GM23338 (cell line): ENCODE measurements at regions not wholly inside any gene's neighbourhood (a gene's known extent, or its start where the extent isn't known, plus 50 kb on each side); places are given as distances from the start of the nearest gene placed in this dataset.

Experiments used
- ATAC-seq: fragments of 200-7000 bp; cut with Tn5 transposase; 3 replicates; pipeline ENCODE4 v1.9.1; 2020
- DNase-seq: peaks from one replicate; pipeline ENCODE4 v3.0.0-alpha.2; 2015; ENCODE audit warnings: low spot score
- H2AFZ ChIP-seq: fragments of 200-600 bp; sonication (generic); 2 replicates; pipeline ENCODE4 v1.8.0; 2016; ENCODE audit warnings: antibody characterized with exemption, mild to moderate bottlenecking, moderate library complexity
- H3F3A ChIP-seq: fragments of 200-600 bp; sonication (generic); replicated peaks from 2 replicates; pipeline ENCODE4 v1.8.0; 2017; ENCODE audit warnings: antibody characterized with exemption, mixed run types, low read depth
- H3K27ac ChIP-seq: fragments of 200-600 bp; sonication (generic); 2 replicates; pipeline ENCODE4 v1.6.1; 2016; ENCODE audit warnings: low read depth
- H3K27me3 ChIP-seq: fragments of 200-600 bp; sonication (generic); 2 replicates; pipeline ENCODE4 v1.8.0; 2016; ENCODE audit warnings: mild to moderate bottlenecking, mixed run types, moderate library complexity; ENCODE audit not compliant: insufficient read depth
- H3K36me3 ChIP-seq: fragments of 200-600 bp; sonication (generic); 2 replicates; pipeline ENCODE4 v1.8.0; 2016; ENCODE audit warnings: mild to moderate bottlenecking; ENCODE audit not compliant: insufficient read depth
- H3K4me1 ChIP-seq: fragments of 200-600 bp; sonication (generic); 2 replicates; pipeline ENCODE4 v1.8.0; 2016; ENCODE audit warnings: mild to moderate bottlenecking, moderate library complexity; ENCODE audit not compliant: insufficient read depth
- H3K4me2 ChIP-seq: fragments of 200-600 bp; sonication (generic); 2 replicates; pipeline ENCODE4 v1.7.1; 2017; ENCODE audit warnings: mixed run types
- H3K4me3 ChIP-seq: fragments of 200-600 bp; sonication (generic); 2 replicates; pipeline ENCODE4 v1.6.1; 2016; ENCODE audit warnings: mixed run types
- H3K79me2 ChIP-seq: fragments of 200-600 bp; sonication (generic); replicated peaks from 2 replicates; pipeline ENCODE4 v1.8.0; 2017; ENCODE audit warnings: mild to moderate bottlenecking; ENCODE audit not compliant: insufficient read depth
- H3K9me2 ChIP-seq: fragments of 200-600 bp; sonication (generic); 2 replicates; pipeline ENCODE4 v1.8.0; 2017; ENCODE audit not compliant: insufficient read depth
- H4K20me1 ChIP-seq: fragments of 200-600 bp; sonication (generic); replicated peaks from 2 replicates; pipeline ENCODE4 v1.8.0; 2017; ENCODE audit warnings: mild to moderate bottlenecking; ENCODE audit not compliant: insufficient read depth
- H3K27ac Mint-ChIP-seq: 2 replicates; pipeline ENCODE4 v1.8.0; 2020; ENCODE audit warnings: inconsistent platforms, mild to moderate bottlenecking, moderate library complexity, mixed read lengths
- H3K27me3 Mint-ChIP-seq: 3 replicates; pipeline ENCODE4 v1.8.0; 2022; ENCODE audit warnings: low read depth, mild to moderate bottlenecking, moderate library complexity, mixed read lengths, inconsistent platforms; ENCODE audit not compliant: insufficient read depth, poor library complexity
- H3K36me3 Mint-ChIP-seq: 3 replicates; pipeline ENCODE4 v1.8.0; 2021; ENCODE audit warnings: low read depth, mild to moderate bottlenecking, inconsistent platforms, moderate library complexity, mixed read lengths
- H3K4me1 Mint-ChIP-seq: 3 replicates; pipeline ENCODE4 v1.8.0; 2020; ENCODE audit warnings: mild to moderate bottlenecking, inconsistent platforms, mixed read lengths
- H3K4me3 Mint-ChIP-seq: 3 replicates; pipeline ENCODE4 v1.8.0; 2021; ENCODE audit warnings: moderate library complexity, mild to moderate bottlenecking, inconsistent platforms, mixed read lengths
- H3K9me3 Mint-ChIP-seq: 3 replicates; pipeline ENCODE4 v1.8.0; 2020; ENCODE audit warnings: moderate library complexity, mild to moderate bottlenecking, inconsistent platforms, mixed read lengths
- CREB1 ChIP-seq: fragments of 250-450 bp; sonication (Bioruptor Pico); IDR thresholded peaks from 2 replicates; pipeline ENCODE4 v1.5.0; 2020; ENCODE audit warnings: low read depth, mild to moderate bottlenecking, moderate library complexity
- EZH2 ChIP-seq: fragments of 200-600 bp; sonication (generic); IDR thresholded peaks from one replicate; pipeline ENCODE4 v1.8.0; 2017; ENCODE audit warnings: antibody characterized with exemption, mild to moderate bottlenecking, low read depth; ENCODE audit not compliant: unreplicated experiment
- EZH2phosphoT487 ChIP-seq: fragments of 200-600 bp; sonication (generic); IDR thresholded peaks from one replicate; pipeline ENCODE4 v1.8.1; 2018; ENCODE audit warnings: antibody characterized with exemption; ENCODE audit not compliant: unreplicated experiment
- JUNB ChIP-seq: IDR thresholded peaks from one replicate; pipeline ENCODE4 v1.6.1; 2016; ENCODE audit warnings: antibody characterized with exemption; ENCODE audit not compliant: unreplicated experiment
- NANOG ChIP-seq: IDR thresholded peaks from 2 replicates; pipeline ENCODE4 v1.6.1; 2016; ENCODE audit warnings: antibody characterized with exemption, borderline replicate concordance
- POLR2AphosphoS5 ChIP-seq: IDR thresholded peaks from 2 replicates; pipeline ENCODE4 v1.6.1; 2016; ENCODE audit warnings: antibody characterized with exemption, low read depth
- STAT1 ChIP-seq: IDR thresholded peaks from one replicate; pipeline ENCODE4 v1.6.1; 2016; ENCODE audit warnings: antibody characterized with exemption; ENCODE audit not compliant: unreplicated experiment
- ZNF114 ChIP-seq: fragments of 250-450 bp; sonication (Bioruptor Pico); IDR thresholded peaks from 2 replicates; pipeline ENCODE4 v1.5.0; 2020; ENCODE audit warnings: mild to moderate bottlenecking, moderate library complexity
- ZNF331 ChIP-seq: fragments of 250-450 bp; sonication (Bioruptor Pico); IDR thresholded peaks from 2 replicates; pipeline ENCODE4 v1.5.0; 2020; ENCODE audit warnings: low read depth, mild to moderate bottlenecking, moderate library complexity
- TF ChIP-seq, protein P1 (sequence below): fragments of 250-450 bp; sonication (Bioruptor Pico); IDR thresholded peaks from 2 replicates; pipeline ENCODE4 v1.5.0; 2020; ENCODE audit warnings: mild to moderate bottlenecking, moderate library complexity
- TF ChIP-seq, protein P2 (sequence below), 2 experiments: fragments of 200-600 bp in 1 of 2; sonication (generic) in 1 of 2; conservative IDR thresholded peaks; 2 replicates each; pipeline versions ENCODE4 v1.5.1 to v1.6.1; 2016 to 2017; ENCODE audit warnings: antibody characterized with exemption in 2 of 2, low read depth in 2 of 2, mild to moderate bottlenecking in 2 of 2, moderate library complexity in 1 of 2
- TF ChIP-seq, protein P3 (sequence below): IDR thresholded peaks from 2 replicates; pipeline ENCODE4 v1.6.1; 2016; ENCODE audit warnings: antibody characterized with exemption
- TF ChIP-seq, protein P4 (sequence below): IDR thresholded peaks from one replicate; pipeline ENCODE4 v1.6.1; 2018; ENCODE audit warnings: antibody characterized with exemption; ENCODE audit not compliant: unreplicated experiment

DNA sequence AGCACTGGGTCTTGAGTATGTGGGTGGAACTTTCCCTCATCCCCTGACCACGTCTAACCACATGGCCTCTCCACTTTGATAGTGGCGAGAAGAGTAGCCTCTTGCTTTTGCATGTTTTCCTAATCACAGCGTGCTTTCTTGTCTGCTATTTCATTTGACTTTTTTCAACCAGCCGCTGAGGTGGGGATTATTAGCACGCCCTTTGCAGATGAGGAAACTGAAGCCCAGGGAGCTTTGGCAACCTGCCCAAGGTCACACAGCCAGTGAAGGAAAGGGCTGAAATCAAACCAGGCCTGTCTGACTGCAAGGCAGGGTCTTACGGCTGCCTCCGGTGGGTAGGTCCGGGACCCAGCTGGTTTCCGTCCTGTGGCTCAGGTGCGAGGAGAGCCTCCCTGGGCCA lies 106.5 kb upstream of the MSX2 start:
- DNase-seq (no peak), ATAC-seq (no peak)
- Histone ChIP-seq H3K27ac (no peak overlapping the region), H3K36me3 (no peaks in the 10 kb centered on the region), H3K4me2 (no peak overlapping the region), H3K4me1 (no peaks in the 10 kb centered on the region), H4K20me1 (no peaks in the 10 kb centered on the region), H2AFZ (peak overlapping the region; percentile 18; the same call in 1 of the 2 replicates), H3K27me3 (no peaks in the 10 kb centered on the region), H3K79me2 (no peaks in the 10 kb centered on the region), H3K9me2 (peaks cover 11% of the 10 kb centered on the region; the same call in 1 of the 2 replicates), H3F3A (no peaks in the 10 kb centered on the region), H3K4me3 (no peak overlapping the region)
- H3K27me3 Mint-ChIP-seq, result no peaks in the 10 kb centered on the region
- no peaks in the 10 kb centered on the region for H3K9me3 Mint-ChIP-seq
- H3K27ac Mint-ChIP-seq, result no peak overlapping the region
- no peak overlapping the region for H3K4me3 Mint-ChIP-seq
- H3K36me3 Mint-ChIP-seq, result no peaks in the 10 kb centered on the region
- H3K4me1 Mint-ChIP-seq, result no peaks in the 10 kb centered on the region; the same call in 2 of the 3 replicates
- TF ChIP-seq, protein P1, sequence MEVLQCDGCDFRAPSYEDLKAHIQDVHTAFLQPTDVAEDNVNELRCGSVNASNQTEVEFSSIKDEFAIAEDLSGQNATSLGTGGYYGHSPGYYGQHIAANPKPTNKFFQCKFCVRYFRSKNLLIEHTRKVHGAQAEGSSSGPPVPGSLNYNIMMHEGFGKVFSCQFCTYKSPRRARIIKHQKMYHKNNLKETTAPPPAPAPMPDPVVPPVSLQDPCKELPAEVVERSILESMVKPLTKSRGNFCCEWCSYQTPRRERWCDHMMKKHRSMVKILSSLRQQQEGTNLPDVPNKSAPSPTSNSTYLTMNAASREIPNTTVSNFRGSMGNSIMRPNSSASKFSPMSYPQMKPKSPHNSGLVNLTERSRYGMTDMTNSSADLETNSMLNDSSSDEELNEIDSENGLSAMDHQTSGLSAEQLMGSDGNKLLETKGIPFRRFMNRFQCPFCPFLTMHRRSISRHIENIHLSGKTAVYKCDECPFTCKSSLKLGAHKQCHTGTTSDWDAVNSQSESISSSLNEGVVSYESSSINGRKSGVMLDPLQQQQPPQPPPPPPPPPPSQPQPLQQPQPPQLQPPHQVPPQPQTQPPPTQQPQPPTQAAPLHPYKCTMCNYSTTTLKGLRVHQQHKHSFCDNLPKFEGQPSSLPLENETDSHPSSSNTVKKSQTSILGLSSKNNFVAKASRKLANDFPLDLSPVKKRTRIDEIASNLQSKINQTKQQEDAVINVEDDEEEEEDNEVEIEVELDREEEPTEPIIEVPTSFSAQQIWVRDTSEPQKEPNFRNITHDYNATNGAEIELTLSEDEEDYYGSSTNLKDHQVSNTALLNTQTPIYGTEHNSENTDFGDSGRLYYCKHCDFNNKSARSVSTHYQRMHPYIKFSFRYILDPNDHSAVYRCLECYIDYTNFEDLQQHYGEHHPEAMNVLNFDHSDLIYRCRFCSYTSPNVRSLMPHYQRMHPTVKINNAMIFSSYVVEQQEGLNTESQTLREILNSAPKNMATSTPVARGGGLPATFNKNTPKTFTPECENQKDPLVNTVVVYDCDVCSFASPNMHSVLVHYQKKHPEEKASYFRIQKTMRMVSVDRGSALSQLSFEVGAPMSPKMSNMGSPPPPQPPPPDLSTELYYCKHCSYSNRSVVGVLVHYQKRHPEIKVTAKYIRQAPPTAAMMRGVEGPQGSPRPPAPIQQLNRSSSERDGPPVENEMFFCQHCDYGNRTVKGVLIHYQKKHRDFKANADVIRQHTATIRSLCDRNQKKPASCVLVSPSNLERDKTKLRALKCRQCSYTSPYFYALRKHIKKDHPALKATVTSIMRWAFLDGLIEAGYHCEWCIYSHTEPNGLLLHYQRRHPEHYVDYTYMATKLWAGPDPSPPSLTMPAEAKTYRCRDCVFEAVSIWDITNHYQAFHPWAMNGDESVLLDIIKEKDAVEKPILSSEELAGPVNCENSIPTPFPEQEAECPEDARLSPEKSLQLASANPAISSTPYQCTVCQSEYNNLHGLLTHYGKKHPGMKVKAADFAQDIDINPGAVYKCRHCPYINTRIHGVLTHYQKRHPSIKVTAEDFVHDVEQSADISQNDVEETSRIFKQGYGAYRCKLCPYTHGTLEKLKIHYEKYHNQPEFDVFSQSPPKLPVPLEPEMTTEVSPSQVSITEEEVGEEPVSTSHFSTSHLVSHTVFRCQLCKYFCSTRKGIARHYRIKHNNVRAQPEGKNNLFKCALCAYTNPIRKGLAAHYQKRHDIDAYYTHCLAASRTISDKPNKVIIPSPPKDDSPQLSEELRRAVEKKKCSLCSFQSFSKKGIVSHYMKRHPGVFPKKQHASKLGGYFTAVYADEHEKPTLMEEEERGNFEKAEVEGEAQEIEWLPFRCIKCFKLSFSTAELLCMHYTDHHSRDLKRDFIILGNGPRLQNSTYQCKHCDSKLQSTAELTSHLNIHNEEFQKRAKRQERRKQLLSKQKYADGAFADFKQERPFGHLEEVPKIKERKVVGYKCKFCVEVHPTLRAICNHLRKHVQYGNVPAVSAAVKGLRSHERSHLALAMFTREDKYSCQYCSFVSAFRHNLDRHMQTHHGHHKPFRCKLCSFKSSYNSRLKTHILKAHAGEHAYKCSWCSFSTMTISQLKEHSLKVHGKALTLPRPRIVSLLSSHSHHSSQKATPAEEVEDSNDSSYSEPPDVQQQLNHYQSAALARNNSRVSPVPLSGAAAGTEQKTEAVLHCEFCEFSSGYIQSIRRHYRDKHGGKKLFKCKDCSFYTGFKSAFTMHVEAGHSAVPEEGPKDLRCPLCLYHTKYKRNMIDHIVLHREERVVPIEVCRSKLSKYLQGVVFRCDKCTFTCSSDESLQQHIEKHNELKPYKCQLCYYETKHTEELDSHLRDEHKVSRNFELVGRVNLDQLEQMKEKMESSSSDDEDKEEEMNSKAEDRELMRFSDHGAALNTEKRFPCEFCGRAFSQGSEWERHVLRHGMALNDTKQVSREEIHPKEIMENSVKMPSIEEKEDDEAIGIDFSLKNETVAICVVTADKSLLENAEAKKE, result no peak
- TF ChIP-seq POLR2AphosphoS5 (no peak), EZH2phosphoT487 (no peak), ZNF114 (no peak), STAT1 (no peak), ZNF331 (CRISPR knock-in tag) (no peak), JUNB (no peak), NANOG (no peak), EZH2 (no peak), CREB1 (CRISPR knock-in tag) (no peak)
- TF ChIP-seq, protein P2, sequence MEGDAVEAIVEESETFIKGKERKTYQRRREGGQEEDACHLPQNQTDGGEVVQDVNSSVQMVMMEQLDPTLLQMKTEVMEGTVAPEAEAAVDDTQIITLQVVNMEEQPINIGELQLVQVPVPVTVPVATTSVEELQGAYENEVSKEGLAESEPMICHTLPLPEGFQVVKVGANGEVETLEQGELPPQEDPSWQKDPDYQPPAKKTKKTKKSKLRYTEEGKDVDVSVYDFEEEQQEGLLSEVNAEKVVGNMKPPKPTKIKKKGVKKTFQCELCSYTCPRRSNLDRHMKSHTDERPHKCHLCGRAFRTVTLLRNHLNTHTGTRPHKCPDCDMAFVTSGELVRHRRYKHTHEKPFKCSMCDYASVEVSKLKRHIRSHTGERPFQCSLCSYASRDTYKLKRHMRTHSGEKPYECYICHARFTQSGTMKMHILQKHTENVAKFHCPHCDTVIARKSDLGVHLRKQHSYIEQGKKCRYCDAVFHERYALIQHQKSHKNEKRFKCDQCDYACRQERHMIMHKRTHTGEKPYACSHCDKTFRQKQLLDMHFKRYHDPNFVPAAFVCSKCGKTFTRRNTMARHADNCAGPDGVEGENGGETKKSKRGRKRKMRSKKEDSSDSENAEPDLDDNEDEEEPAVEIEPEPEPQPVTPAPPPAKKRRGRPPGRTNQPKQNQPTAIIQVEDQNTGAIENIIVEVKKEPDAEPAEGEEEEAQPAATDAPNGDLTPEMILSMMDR (conservative IDR thresholded peaks at IDR 0.05; ENCODE audit: low read depth in 2 of 2), result no peak
- TF ChIP-seq, protein P3, sequence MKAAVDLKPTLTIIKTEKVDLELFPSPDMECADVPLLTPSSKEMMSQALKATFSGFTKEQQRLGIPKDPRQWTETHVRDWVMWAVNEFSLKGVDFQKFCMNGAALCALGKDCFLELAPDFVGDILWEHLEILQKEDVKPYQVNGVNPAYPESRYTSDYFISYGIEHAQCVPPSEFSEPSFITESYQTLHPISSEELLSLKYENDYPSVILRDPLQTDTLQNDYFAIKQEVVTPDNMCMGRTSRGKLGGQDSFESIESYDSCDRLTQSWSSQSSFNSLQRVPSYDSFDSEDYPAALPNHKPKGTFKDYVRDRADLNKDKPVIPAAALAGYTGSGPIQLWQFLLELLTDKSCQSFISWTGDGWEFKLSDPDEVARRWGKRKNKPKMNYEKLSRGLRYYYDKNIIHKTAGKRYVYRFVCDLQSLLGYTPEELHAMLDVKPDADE, result no peak
- TF ChIP-seq, protein P4, sequence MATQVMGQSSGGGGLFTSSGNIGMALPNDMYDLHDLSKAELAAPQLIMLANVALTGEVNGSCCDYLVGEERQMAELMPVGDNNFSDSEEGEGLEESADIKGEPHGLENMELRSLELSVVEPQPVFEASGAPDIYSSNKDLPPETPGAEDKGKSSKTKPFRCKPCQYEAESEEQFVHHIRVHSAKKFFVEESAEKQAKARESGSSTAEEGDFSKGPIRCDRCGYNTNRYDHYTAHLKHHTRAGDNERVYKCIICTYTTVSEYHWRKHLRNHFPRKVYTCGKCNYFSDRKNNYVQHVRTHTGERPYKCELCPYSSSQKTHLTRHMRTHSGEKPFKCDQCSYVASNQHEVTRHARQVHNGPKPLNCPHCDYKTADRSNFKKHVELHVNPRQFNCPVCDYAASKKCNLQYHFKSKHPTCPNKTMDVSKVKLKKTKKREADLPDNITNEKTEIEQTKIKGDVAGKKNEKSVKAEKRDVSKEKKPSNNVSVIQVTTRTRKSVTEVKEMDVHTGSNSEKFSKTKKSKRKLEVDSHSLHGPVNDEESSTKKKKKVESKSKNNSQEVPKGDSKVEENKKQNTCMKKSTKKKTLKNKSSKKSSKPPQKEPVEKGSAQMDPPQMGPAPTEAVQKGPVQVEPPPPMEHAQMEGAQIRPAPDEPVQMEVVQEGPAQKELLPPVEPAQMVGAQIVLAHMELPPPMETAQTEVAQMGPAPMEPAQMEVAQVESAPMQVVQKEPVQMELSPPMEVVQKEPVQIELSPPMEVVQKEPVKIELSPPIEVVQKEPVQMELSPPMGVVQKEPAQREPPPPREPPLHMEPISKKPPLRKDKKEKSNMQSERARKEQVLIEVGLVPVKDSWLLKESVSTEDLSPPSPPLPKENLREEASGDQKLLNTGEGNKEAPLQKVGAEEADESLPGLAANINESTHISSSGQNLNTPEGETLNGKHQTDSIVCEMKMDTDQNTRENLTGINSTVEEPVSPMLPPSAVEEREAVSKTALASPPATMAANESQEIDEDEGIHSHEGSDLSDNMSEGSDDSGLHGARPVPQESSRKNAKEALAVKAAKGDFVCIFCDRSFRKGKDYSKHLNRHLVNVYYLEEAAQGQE, result no peak
